ENCODE measurements at regions not wholly inside any gene's neighbourhood (a gene's known extent, or its start where the extent isn't known, plus 50 kb on each side); places are given as distances from the start of the nearest gene placed in this dataset.
A peak's percentile ranks its signal among the peaks of the same experiment; 100 is the strongest.

DNA sequence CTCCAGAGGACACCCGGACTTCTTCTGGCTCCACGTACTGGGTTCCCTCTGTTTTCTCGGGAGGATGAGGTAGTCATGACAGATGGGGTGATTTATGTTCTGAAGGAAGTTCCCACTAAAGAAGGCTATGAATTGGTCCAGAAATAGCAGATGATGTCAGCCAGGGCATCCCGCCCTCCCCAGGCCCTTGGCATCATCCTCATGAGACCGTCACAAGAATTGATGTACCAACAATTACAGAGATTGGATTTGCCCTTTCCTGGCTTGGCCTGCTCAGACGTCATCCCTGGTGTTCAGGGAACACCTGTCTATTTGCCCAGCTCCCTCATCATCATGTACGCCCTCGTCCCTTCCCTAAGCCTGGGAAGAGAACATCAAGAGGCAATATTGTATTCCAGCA lies 102.8 kb upstream of the CCL1 start:
- no peaks in the 10 kb centered on the region for H3K4me1 ChIP-seq (ENCODE audit: control insufficient read depth, insufficient read depth, low read length)
- TF ChIP-seq ZNF266 (tag by site-specific recombination; IDR thresholded peaks at IDR 0.05; ENCODE audit: low read depth) (no peak), HOXD13 (CRISPR knock-in tag; IDR thresholded peaks at IDR 0.05; ENCODE audit: borderline replicate concordance) (no peak), RBAK (tag by site-specific recombination; IDR thresholded peaks at IDR 0.05) (no peak), KLF17 (tag by site-specific recombination; IDR thresholded peaks at IDR 0.05) (peak; percentile 71), ZNF610 (tag by site-specific recombination; IDR thresholded peaks at IDR 0.05; ENCODE audit: borderline replicate concordance) (no peak)
- no peaks in the 10 kb centered on the region for H3K9me3 ChIP-seq (ENCODE audit: control insufficient read depth, insufficient read depth, low read depth, low read length)
- CTCF ChIA-PET, result no interaction called here
- no peak overlapping the region for H3K27ac ChIP-seq (ENCODE audit: extremely low read depth, low read depth, low read length)
- no peak overlapping the region for H3K4me3 ChIP-seq (ENCODE audit: low read depth, low read length)
- H3K36me3 ChIP-seq (ENCODE audit: control insufficient read depth in 2 of 2, insufficient read depth in 1 of 2, low read length in 2 of 2), result no peaks in the 10 kb centered on the region
- POLR2A ChIA-PET, result no interaction called here

- TF ChIP-seq ZNF324 (tag by site-specific recombination; IDR thresholded peaks at IDR 0.05), result no peak
- TF ChIP-seq SALL2 (tag by site-specific recombination; IDR thresholded peaks at IDR 0.05; ENCODE audit: borderline replicate concordance), result no peak
- no peak for TF ChIP-seq ZNF362 (tag by site-specific recombination; IDR thresholded peaks at IDR 0.05)
- TF ChIP-seq REPIN1 (tag by site-specific recombination; IDR thresholded peaks at IDR 0.05; ENCODE audit: low read depth), result no peak
- no peak for TF ChIP-seq ZNF792 (tag by site-specific recombination; IDR thresholded peaks at IDR 0.05)
- no peak for TF ChIP-seq ZNF266 (tag by site-specific recombination; IDR thresholded peaks at IDR 0.05; ENCODE audit: low read depth)
- TF ChIP-seq ZNF596 (tag by site-specific recombination; IDR thresholded peaks at IDR 0.05), result no peak
- no peak for TF ChIP-seq KLF9 (tag by site-specific recombination; IDR thresholded peaks at IDR 0.05; ENCODE audit: low read depth)
- CTCF ChIA-PET, result interaction anchor here (0.7 kb wide), 1 partner anchor 1414 kb away, joined by 3 read pairs; no protein-coding TSS in a partner anchor
- H3K27ac ChIP-seq (ENCODE audit: extremely low read depth, low read depth, low read length), result no peak overlapping the region
- H3K4me3 ChIP-seq (ENCODE audit: low read depth, low read length), result no peak overlapping the region
- no peaks in the 10 kb centered on the region for H3K36me3 ChIP-seq (ENCODE audit: control insufficient read depth in 2 of 2, insufficient read depth in 1 of 2, low read length in 2 of 2)
- no peaks in the 10 kb centered on the region for H3K4me1 ChIP-seq (ENCODE audit: control insufficient read depth, insufficient read depth, low read length)
- POLR2A ChIA-PET, result no interaction called here
- no peaks in the 10 kb centered on the region for H3K9me3 ChIP-seq (ENCODE audit: control insufficient read depth, insufficient read depth, low read depth, low read length)
Observed at GRCh38 chr17:34464812-34465211, 101.8 kb upstream of the CCL1 start.

- Histone ChIP-seq H3K36me3 (ENCODE audit: control insufficient read depth in 2 of 2, insufficient read depth in 1 of 2, low read length in 2 of 2) (no peaks in the 10 kb centered on the region), H3K4me1 (ENCODE audit: control insufficient read depth, insufficient read depth, low read length) (no peaks in the 10 kb centered on the region), H3K4me3 (ENCODE audit: low read depth, low read length) (no peak overlapping the region), H3K9me3 (ENCODE audit: control insufficient read depth, insufficient read depth, low read depth, low read length) (no peaks in the 10 kb centered on the region), H3K27ac (ENCODE audit: extremely low read depth, low read depth, low read length) (no peak overlapping the region)
- ChIA-PET CTCF (interaction anchor here (0.6 kb wide), 1 partner anchor 746 kb away, joined by 3 read pairs; no protein-coding TSS in a partner anchor), POLR2A (no interaction called here)
- no peak for TF ChIP-seq ZSCAN23 (tag by site-specific recombination; IDR thresholded peaks at IDR 0.05)
Observed at GRCh38 chr17:34458266-34458665, 95.2 kb upstream of the CCL1 start.

DNA sequence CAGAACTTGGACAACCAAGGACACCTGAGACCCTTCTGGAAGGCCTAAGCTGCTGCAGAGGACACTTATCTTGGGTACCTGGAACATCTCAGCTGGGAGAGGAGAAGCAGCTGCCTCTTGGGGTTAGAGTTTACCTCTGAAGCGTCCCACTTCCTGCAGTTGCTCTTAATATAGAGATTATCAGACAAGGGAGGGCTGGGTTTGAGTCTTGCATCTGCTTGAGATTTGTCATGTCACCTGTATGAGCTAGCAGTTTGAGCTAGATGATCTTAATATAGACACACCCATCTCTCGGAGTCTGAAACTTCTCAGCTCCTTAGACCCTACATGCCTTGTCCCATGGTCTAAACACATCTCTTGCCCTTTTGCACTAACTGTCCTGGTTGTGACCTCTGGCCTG lies 93.1 kb upstream of the CCL1 start:
- Histone ChIP-seq H3K27ac (ENCODE audit: extremely low read depth, low read depth, low read length) (no peak overlapping the region), H3K9me3 (ENCODE audit: control insufficient read depth, insufficient read depth, low read depth, low read length) (no peaks in the 10 kb centered on the region), H3K4me3 (ENCODE audit: low read depth, low read length) (no peak overlapping the region), H3K36me3 (ENCODE audit: control insufficient read depth in 2 of 2, insufficient read depth in 1 of 2, low read length in 2 of 2) (no peaks in the 10 kb centered on the region), H3K4me1 (ENCODE audit: control insufficient read depth, insufficient read depth, low read length) (no peaks in the 10 kb centered on the region)
- POLR2A ChIA-PET, result no interaction called here
- CTCF ChIA-PET, result interaction anchor here (0.6 kb wide), 1 partner anchor 242 kb away, joined by 4 read pairs; no protein-coding TSS in a partner anchor
- TF ChIP-seq KLF8 (tag by site-specific recombination; IDR thresholded peaks at IDR 0.05) (no peak), ZNF48 (tag by site-specific recombination; IDR thresholded peaks at IDR 0.05) (no peak), MEIS1 (CRISPR knock-in tag; IDR thresholded peaks at IDR 0.05; ENCODE audit: borderline replicate concordance) (no peak), ZFP69B (tag by site-specific recombination; IDR thresholded peaks at IDR 0.05) (no peak), ZNF146 (tag by site-specific recombination; IDR thresholded peaks at IDR 0.05) (no peak), ZNF654 (tag by site-specific recombination; IDR thresholded peaks at IDR 0.05; ENCODE audit: low read depth) (no peak), ZNF37A (tag by site-specific recombination; IDR thresholded peaks at IDR 0.05) (no peak), ZNF10 (tag by site-specific recombination; IDR thresholded peaks at IDR 0.05) (no peak), ZNF248 (tag by site-specific recombination; IDR thresholded peaks at IDR 0.05) (no peak), ZNF280D (tag by site-specific recombination; IDR thresholded peaks at IDR 0.05) (no peak)
- TF ChIP-seq, protein P1, sequence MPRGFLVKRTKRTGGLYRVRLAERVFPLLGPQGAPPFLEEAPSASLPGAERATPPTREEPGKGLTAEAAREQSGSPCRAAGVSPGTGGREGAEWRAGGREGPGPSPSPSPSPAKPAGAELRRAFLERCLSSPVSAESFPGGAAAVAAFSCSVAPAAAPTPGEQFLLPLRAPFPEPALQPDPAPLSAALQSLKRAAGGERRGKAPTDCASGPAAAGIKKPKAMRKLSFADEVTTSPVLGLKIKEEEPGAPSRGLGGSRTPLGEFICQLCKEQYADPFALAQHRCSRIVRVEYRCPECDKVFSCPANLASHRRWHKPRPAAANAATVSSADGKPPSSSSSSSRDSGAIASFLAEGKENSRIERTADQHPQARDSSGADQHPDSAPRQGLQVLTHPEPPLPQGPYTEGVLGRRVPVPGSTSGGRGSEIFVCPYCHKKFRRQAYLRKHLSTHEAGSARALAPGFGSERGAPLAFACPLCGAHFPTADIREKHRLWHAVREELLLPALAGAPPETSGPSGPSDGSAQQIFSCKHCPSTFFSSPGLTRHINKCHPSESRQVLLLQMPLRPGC (tag by site-specific recombination; IDR thresholded peaks at IDR 0.05), result no peak

Measured in HEK293 (cell line).